ENCODE measurements at regions not wholly inside any gene's neighbourhood (a gene's known extent, or its start where the extent isn't known, plus 50 kb on each side); places are given as distances from the start of the nearest gene placed in this dataset.

DNA sequence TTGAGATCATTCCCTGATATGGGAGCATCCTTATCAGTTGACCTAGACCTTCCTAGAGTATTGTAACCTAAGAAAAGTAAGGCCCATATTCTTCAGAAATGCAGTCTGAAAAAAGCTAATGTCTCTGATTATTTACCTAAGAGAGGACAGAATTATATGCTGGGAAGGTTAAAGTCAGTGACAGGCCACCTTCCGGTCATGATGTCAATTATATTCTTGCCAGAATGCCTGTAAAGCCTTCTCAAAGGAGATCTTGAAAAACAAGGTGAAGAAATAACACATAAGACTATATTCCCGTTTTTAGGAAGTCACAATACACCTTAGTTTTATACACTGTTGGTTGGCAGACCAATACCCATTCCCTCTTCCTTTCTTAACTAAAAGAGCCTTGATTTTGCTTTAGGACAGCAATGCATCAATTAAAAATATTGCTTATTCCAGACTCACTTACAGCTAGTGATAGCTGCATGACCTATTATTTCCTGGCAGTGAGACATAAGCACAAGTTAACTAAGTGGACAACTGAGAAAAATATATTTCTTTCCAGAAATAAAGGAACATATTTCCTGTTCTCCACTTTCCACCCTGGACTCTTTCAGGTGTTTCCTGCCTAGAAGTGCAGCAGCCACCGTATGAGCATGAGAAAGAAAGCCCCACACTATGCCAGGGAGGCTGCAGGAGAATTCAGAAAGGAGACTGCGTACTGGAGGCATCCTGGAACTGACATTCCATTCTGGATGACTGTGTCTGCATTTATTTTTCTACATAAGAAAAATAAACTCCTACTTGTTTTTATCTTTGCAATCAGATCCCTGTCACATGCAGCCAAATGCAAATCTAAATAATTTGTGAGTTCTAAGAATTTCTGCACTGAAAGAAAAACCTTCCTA lies 332.9 kb upstream of the PTBP2 start:
- TF ChIP-seq POLR2A (IDR thresholded peaks at IDR 0.05; ENCODE audit: low read depth, low read length) (no peak), POLR2AphosphoS5 (IDR thresholded peaks at IDR 0.05; ENCODE audit: low read depth, low read length) (no peak)

All from GM12892 (cell line).